ENCODE measurements at regions not wholly inside any gene's neighbourhood (a gene's known extent, or its start where the extent isn't known, plus 50 kb on each side); places are given as distances from the start of the nearest gene placed in this dataset.

DNA sequence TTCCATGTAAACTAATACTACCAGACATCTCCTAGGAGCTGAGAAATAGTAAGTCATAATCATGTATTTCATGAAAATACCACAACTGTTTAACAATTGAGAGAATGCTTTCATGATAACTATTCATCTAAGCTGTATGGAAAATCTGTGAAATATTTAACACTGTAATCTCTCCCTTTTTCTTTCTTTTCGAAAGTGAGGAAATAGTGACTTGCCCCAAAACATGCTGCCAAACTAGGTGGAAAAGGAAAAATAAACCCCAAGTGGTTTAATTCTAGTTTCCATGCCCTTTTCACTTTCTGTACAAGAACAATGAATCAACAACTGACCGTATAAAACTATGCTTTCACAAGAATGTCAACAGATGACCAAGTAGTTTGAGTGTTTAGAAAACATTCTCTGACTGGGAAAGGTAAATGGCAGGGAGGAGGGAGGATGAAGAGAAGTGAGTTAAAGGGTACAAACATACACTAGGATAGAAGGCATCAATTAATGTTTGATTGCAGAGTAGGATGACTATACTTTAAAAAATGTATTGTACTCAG is 147.5 kb upstream of the AVPR1A start:
- peaks cover 4% of the 10 kb centered on the region for H3K4me1 Mint-ChIP-seq (ENCODE audit: insufficient read depth, unreplicated experiment)
- POLR2A ChIA-PET, result interaction anchor here (0.7 kb wide), 1 partner anchor 556 kb away, joined by 3 read pairs; no protein-coding TSS in a partner anchor
- H3K27me3 Mint-ChIP-seq (ENCODE audit: insufficient read depth, unreplicated experiment), result peaks cover 58% of the 10 kb centered on the region
- no TSS peak for BruUV-seq (replicated peaks)
- TF ChIP-seq, protein P1, sequence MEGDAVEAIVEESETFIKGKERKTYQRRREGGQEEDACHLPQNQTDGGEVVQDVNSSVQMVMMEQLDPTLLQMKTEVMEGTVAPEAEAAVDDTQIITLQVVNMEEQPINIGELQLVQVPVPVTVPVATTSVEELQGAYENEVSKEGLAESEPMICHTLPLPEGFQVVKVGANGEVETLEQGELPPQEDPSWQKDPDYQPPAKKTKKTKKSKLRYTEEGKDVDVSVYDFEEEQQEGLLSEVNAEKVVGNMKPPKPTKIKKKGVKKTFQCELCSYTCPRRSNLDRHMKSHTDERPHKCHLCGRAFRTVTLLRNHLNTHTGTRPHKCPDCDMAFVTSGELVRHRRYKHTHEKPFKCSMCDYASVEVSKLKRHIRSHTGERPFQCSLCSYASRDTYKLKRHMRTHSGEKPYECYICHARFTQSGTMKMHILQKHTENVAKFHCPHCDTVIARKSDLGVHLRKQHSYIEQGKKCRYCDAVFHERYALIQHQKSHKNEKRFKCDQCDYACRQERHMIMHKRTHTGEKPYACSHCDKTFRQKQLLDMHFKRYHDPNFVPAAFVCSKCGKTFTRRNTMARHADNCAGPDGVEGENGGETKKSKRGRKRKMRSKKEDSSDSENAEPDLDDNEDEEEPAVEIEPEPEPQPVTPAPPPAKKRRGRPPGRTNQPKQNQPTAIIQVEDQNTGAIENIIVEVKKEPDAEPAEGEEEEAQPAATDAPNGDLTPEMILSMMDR (IDR thresholded peaks at IDR 0.05; ENCODE audit: unreplicated experiment), result no peak
- H3K9me3 Mint-ChIP-seq (ENCODE audit: unreplicated experiment), result no peaks in the 10 kb centered on the region
- DNase-seq (ENCODE audit: unreplicated experiment), result no peak
- no peak overlapping the region for H3K27ac Mint-ChIP-seq (ENCODE audit: low read depth, unreplicated experiment)
- H3K36me3 Mint-ChIP-seq (ENCODE audit: insufficient read depth, unreplicated experiment), result no peaks in the 10 kb centered on the region
- no peak overlapping the region for H3K4me3 Mint-ChIP-seq (ENCODE audit: unreplicated experiment)
- CTCF ChIA-PET, result no interaction called here
- intact Hi-C loops (cut with micrococcal nuclease), result no loop called here

DNA sequence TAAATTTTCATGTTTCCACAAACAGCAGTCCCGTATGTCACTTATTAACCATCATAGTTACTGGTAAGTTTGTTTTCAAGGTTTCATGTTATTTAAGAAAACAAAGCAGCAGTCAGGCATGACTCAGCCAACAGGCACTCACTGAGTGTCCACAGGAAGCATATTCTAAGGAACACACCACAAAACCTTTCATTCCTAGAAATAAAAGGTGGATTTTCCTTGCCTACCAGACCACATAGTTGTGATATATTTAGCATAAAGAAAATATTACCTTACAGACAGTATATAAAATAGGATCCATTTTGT is 143.3 kb upstream of the AVPR1A start:
- Mint-ChIP-seq H3K27me3 (ENCODE audit: insufficient read depth, unreplicated experiment) (peaks cover 61% of the 10 kb centered on the region), H3K27ac (ENCODE audit: low read depth, unreplicated experiment) (no peak overlapping the region), H3K9me3 (ENCODE audit: unreplicated experiment) (no peaks in the 10 kb centered on the region), H3K4me1 (ENCODE audit: insufficient read depth, unreplicated experiment) (peaks cover 6% of the 10 kb centered on the region), H3K36me3 (ENCODE audit: insufficient read depth, unreplicated experiment) (no peaks in the 10 kb centered on the region), H3K4me3 (ENCODE audit: unreplicated experiment) (no peak overlapping the region)
- TF ChIP-seq, protein P1 (IDR thresholded peaks at IDR 0.05; ENCODE audit: unreplicated experiment), result no peak
- DNase-seq (ENCODE audit: unreplicated experiment), result peak; percentile 55
- ChIA-PET CTCF (no interaction called here), POLR2A (interaction anchor here (0.8 kb wide), 1 partner anchor 202 kb away, joined by 3 read pairs; no protein-coding TSS in a partner anchor)
- intact Hi-C loops (cut with micrococcal nuclease), result no loop called here
- no TSS peak for BruUV-seq (replicated peaks)

- Mint-ChIP-seq H3K36me3 (ENCODE audit: insufficient read depth, unreplicated experiment) (no peaks in the 10 kb centered on the region), H3K4me3 (ENCODE audit: unreplicated experiment) (no peak overlapping the region), H3K27me3 (ENCODE audit: insufficient read depth, unreplicated experiment) (peaks cover 63% of the 10 kb centered on the region), H3K4me1 (ENCODE audit: insufficient read depth, unreplicated experiment) (peaks cover 6% of the 10 kb centered on the region), H3K9me3 (ENCODE audit: unreplicated experiment) (no peaks in the 10 kb centered on the region), H3K27ac (ENCODE audit: low read depth, unreplicated experiment) (no peak overlapping the region)
- BruUV-seq (replicated peaks), result no TSS peak
- ChIA-PET POLR2A (no interaction called here), CTCF (no interaction called here)
- intact Hi-C loops (cut with micrococcal nuclease), result no loop called here
- TF ChIP-seq, protein P1 (IDR thresholded peaks at IDR 0.05; ENCODE audit: unreplicated experiment), result no peak
- DNase-seq (ENCODE audit: unreplicated experiment), result no peak
Measured at GRCh38 chr12:63292471-63293221, 141.6 kb upstream of the AVPR1A start.

DNA sequence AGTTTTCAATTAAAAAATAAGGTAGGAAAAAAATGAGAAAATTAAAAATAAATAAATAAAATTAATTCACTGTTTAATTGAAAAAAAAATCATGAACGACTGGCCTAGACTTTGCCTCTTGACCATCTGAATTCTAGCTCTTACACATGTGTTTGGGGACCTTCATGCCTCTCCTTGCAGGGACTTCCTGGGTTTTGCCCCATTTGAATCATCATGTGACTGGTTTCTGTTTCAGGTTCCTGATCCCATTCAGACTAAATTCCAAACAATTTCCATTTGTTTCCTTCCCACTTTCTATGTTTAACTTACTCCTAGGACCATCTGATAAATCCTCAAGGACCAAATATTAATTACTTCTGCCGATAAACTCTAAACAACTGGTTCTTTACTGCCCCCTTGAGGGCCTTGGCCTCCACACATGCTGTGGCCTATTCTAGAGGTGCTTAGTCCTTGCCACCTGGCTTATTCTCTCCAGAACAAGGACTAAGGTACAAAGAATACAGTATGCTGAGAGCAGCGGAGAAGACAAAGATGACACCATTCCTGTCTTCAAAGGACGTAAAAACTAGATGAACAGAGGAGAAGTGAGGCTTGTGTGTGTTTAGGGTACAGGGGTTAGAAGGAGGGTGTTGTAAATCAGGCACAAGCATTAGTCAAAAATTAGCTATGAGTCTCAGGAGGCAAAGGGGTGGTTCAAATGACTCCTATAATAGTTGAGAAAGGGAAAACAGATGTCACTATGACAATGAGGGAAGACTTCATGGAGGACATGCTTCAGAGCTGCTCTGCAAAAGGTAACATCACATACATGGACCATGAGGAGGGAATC is 125.8 kb upstream of the AVPR1A start:
- Mint-ChIP-seq H3K36me3 (ENCODE audit: insufficient read depth, unreplicated experiment) (no peaks in the 10 kb centered on the region), H3K27me3 (ENCODE audit: insufficient read depth, unreplicated experiment) (peaks cover 64% of the 10 kb centered on the region), H3K4me1 (ENCODE audit: insufficient read depth, unreplicated experiment) (no peaks in the 10 kb centered on the region), H3K4me3 (ENCODE audit: unreplicated experiment) (no peak overlapping the region), H3K9me3 (ENCODE audit: unreplicated experiment) (no peaks in the 10 kb centered on the region), H3K27ac (ENCODE audit: low read depth, unreplicated experiment) (no peak overlapping the region)
- TF ChIP-seq, protein P1 (IDR thresholded peaks at IDR 0.05; ENCODE audit: unreplicated experiment), result peak; percentile 83
- BruUV-seq (replicated peaks), result no TSS peak
- ChIA-PET CTCF (interaction anchor here (0.6 to 2.0 kb wide), 20 partner anchors 12 to 936 kb away, joined by 3 to 25 read pairs (median 4); partner anchors contain the start of gene AVPR1A), POLR2A (interaction anchor here (1.0 kb wide), 1 partner anchor 172 kb away, joined by 3 read pairs; no protein-coding TSS in a partner anchor)
- intact Hi-C loops (cut with micrococcal nuclease), result loop anchor here (1.0 kb wide), 2 partner anchors 124 to 173 kb away; no protein-coding TSS in a partner anchor
- peak; percentile 67 for DNase-seq (ENCODE audit: unreplicated experiment)

Measured in MCF 10A (cell line).